H9 (cell line): ENCODE measurements at regions not wholly inside any gene's neighbourhood (a gene's known extent, or its start where the extent isn't known, plus 50 kb on each side); places are given as distances from the start of the nearest gene placed in this dataset.

Experiments used
- DNase-seq: peaks from one replicate; pipeline ENCODE4 v3.0.0-alpha.2; 2017
- H2AFZ ChIP-seq: one replicate; pipeline ENCODE4 v1.6.1; 2013; ENCODE audit warnings: mild to moderate bottlenecking, low read length, control low read depth, moderate library complexity
- H2AK5ac ChIP-seq: 2 replicates; pipeline ENCODE4 v1.6.1; 2013; ENCODE audit warnings: low read length, control low read depth, mixed read lengths; ENCODE audit not compliant: insufficient read length
- H2BK120ac ChIP-seq: one replicate; pipeline ENCODE4 v1.6.1; 2013; ENCODE audit warnings: low read depth, mild to moderate bottlenecking, low read length, control low read depth, inconsistent platforms; ENCODE audit not compliant: poor library complexity, severe bottlenecking
- H2BK12ac ChIP-seq: 2 replicates; pipeline ENCODE4 v1.6.1; 2013; ENCODE audit warnings: low read length, control low read depth, mixed read lengths, low read depth; ENCODE audit not compliant: insufficient read length
- H2BK15ac ChIP-seq: 2 replicates; pipeline ENCODE4 v1.6.1; 2013; ENCODE audit warnings: low read depth, low read length, control low read depth
- H2BK20ac ChIP-seq: one replicate; pipeline ENCODE4 v1.6.1; 2013; ENCODE audit warnings: low read depth, mild to moderate bottlenecking, low read length, control low read depth, inconsistent platforms; ENCODE audit not compliant: poor library complexity, severe bottlenecking
- H2BK5ac ChIP-seq: 2 replicates; pipeline ENCODE4 v1.6.1; 2013; ENCODE audit warnings: low read length, control low read depth, mixed read lengths; ENCODE audit not compliant: insufficient read length
- H3K14ac ChIP-seq: 2 replicates; pipeline ENCODE4 v1.6.1; 2013; ENCODE audit warnings: low read length, control low read depth; ENCODE audit not compliant: insufficient read depth
- H3K18ac ChIP-seq: 2 replicates; pipeline ENCODE4 v1.6.1; 2013; ENCODE audit warnings: low read depth, mild to moderate bottlenecking, mixed read lengths, low read length, control low read depth; ENCODE audit not compliant: insufficient read length
- H3K23ac ChIP-seq: 2 replicates; pipeline ENCODE4 v1.6.1; 2013; ENCODE audit warnings: low read length, control low read depth, mixed read lengths, low read depth; ENCODE audit not compliant: insufficient read length
- H3K23me2 ChIP-seq: 2 replicates; pipeline ENCODE4 v1.6.1; 2013; ENCODE audit warnings: low read depth, mild to moderate bottlenecking, mixed read lengths, low read length, control low read depth; ENCODE audit not compliant: insufficient read length, poor library complexity, severe bottlenecking
- H3K27ac ChIP-seq: 2 replicates; pipeline ENCODE4 v1.5.1; 2013; ENCODE audit warnings: low read length, control low read depth, mixed read lengths, low read depth; ENCODE audit not compliant: insufficient read length
- H3K27me3 ChIP-seq: 2 replicates; pipeline ENCODE4 v1.6.1; 2013; ENCODE audit warnings: low read length, control low read depth, inconsistent platforms; ENCODE audit not compliant: insufficient read depth
- H3K4ac ChIP-seq: 2 replicates; pipeline ENCODE4 v1.6.1; 2013; ENCODE audit warnings: low read depth, mild to moderate bottlenecking, control low read depth, inconsistent platforms, low read length, moderate library complexity
- H3K4me1 ChIP-seq: 2 replicates; pipeline ENCODE4 v1.6.1; 2013; ENCODE audit warnings: low read length, control low read depth, inconsistent platforms; ENCODE audit not compliant: insufficient read depth
- H3K4me2 ChIP-seq: 2 replicates; pipeline ENCODE4 v1.6.1; 2013; ENCODE audit warnings: low read length, control low read depth, mixed read lengths; ENCODE audit not compliant: insufficient read length, insufficient read depth
- H3K56ac ChIP-seq: 2 replicates; pipeline ENCODE4 v1.6.1; 2013; ENCODE audit warnings: low read depth, mild to moderate bottlenecking, mixed read lengths, low read length, control low read depth; ENCODE audit not compliant: insufficient read length
- H3K79me1 ChIP-seq: 2 replicates; pipeline ENCODE4 v1.6.1; 2013; ENCODE audit warnings: low read depth, mild to moderate bottlenecking, moderate library complexity, low read length, control low read depth, inconsistent platforms; ENCODE audit not compliant: insufficient read depth, poor library complexity, severe bottlenecking
- H3K79me2 ChIP-seq: 2 replicates; pipeline ENCODE4 v1.6.1; 2013; ENCODE audit warnings: low read length, control low read depth, inconsistent platforms; ENCODE audit not compliant: insufficient read depth
- H3K9ac ChIP-seq: 2 replicates; pipeline ENCODE4 v1.6.1; 2013; ENCODE audit warnings: low read length, control low read depth, mixed read lengths; ENCODE audit not compliant: insufficient read length; ENCODE audit errors: extremely low read depth
- H3K9me3 ChIP-seq: one replicate; pipeline ENCODE4 v1.6.1; 2013; ENCODE audit warnings: low read depth, low read length, inconsistent platforms; ENCODE audit not compliant: control insufficient read depth
- H3T11ph ChIP-seq: one replicate; pipeline ENCODE4 v1.6.1; 2013; ENCODE audit warnings: mild to moderate bottlenecking, low read length, control low read depth, inconsistent platforms
- H4K20me1 ChIP-seq: one replicate; pipeline ENCODE4 v1.6.1; 2013; ENCODE audit not compliant: control insufficient read depth, insufficient read length, insufficient read depth
- H4K5ac ChIP-seq: 2 replicates; pipeline ENCODE4 v1.6.1; 2013; ENCODE audit warnings: low read depth, mild to moderate bottlenecking, mixed read lengths, low read length, control low read depth; ENCODE audit not compliant: insufficient read length
- H4K8ac ChIP-seq: replicated peaks from 2 replicates; pipeline ENCODE4 v1.6.1; 2013; ENCODE audit warnings: low read length, control low read depth, mixed read lengths, low read depth; ENCODE audit not compliant: insufficient read length
- H4K91ac ChIP-seq: 2 replicates; pipeline ENCODE4 v1.6.1; 2013; ENCODE audit warnings: low read depth, mild to moderate bottlenecking, moderate library complexity, mixed read lengths, low read length, control low read depth; ENCODE audit not compliant: insufficient read length
- H3K27ac Mint-ChIP-seq, 3 experiments: 2 replicates in 2 of 3; 3 replicates in 1 of 3; pipeline ENCODE4 v1.8.0; 2020 to 2021; ENCODE audit warnings: mixed read lengths in 3 of 3, mild to moderate bottlenecking in 1 of 3, moderate library complexity in 1 of 3
- H3K27me3 Mint-ChIP-seq: 2 replicates; pipeline ENCODE4 v1.8.0; 2021; ENCODE audit warnings: low read depth, mild to moderate bottlenecking, moderate library complexity, mixed read lengths
- H3K36me3 Mint-ChIP-seq, 3 experiments: 2 replicates in 2 of 3; 3 replicates in 1 of 3; pipeline ENCODE4 v1.8.0; 2020 to 2021; ENCODE audit warnings: low read depth in 3 of 3, mixed read lengths in 3 of 3; ENCODE audit not compliant: insufficient read depth in 1 of 3
- H3K4me1 Mint-ChIP-seq, 2 experiments: 2 replicates each; pipeline ENCODE4 v1.8.0; 2020; ENCODE audit warnings: mixed read lengths in 2 of 2
- H3K4me3 Mint-ChIP-seq, 2 experiments: 2 replicates in 1 of 2; 3 replicates in 1 of 2; pipeline ENCODE4 v1.8.0; 2020 to 2021; ENCODE audit warnings: mild to moderate bottlenecking in 2 of 2, mixed read lengths in 2 of 2, moderate library complexity in 1 of 2
- H3K9me3 Mint-ChIP-seq, 2 experiments: 2 replicates in 1 of 2; 3 replicates in 1 of 2; pipeline ENCODE4 v1.8.0; 2020; ENCODE audit warnings: mild to moderate bottlenecking in 2 of 2, mixed read lengths in 2 of 2, moderate library complexity in 1 of 2
- WGBS: extraction: QIAGEN DNeasy Blood & Tissue Kit; methylation state at CpG from one replicate; pipeline ENCODE4 v1.1.7; 2013; ENCODE audit warnings: missing lambda C conversion rate, low lambda C conversion rate, mixed read lengths; ENCODE audit not compliant: insufficient read length; ENCODE audit errors: extremely low coverage; 5-methylcytosine and 5-hydroxymethylcytosine counted together
- TF ChIP-seq, protein P1 (sequence below): fragments of 200-600 bp; sonication (generic); conservative IDR thresholded peaks from 3 replicates; pipeline ENCODE4 v1.8.0; 2021; ENCODE audit warnings: antibody characterized with exemption, mild to moderate bottlenecking

DNA sequence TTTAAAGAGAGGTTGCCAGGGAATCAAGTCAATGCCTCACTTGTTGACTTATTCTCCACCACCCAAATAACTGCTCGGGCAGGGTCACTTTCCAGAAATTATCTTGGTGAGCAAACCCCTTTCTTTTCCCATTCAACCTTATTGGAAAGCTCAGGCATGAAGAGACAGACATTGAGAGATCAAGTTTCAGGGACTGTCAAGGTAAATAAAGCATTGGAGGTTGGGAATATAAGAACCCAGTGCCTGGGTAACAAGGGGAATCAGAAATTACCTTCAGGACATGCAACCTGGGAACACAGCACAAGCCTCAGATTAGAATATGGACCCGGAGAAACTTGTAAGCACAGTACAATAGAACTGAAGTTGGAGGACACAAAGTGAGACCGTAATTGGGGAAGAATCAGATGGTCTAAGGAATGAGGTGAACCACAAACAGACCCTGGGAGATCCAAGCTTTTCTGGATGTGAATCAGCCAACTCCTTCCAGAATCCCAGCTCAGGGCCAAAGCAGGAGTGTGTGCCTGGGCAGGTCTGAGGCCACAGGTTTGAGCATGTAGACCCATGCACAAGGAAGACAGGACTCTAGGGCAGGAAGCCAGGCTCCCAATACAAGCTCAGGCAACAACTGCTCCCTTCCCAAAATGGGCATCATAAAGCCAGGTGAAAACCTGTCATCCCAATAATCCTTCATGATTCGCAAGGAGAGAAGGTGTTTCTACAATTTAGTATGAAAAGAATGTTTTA lies 512.8 kb downstream of the MAFB start:
- Histone ChIP-seq H3K14ac (no peak overlapping the region), H3K79me1 (no peaks in the 10 kb centered on the region), H3K79me2 (no peaks in the 10 kb centered on the region), H3T11ph (no peak overlapping the region), H3K9ac (no peak overlapping the region), H2AK5ac (no peak overlapping the region), H2BK20ac (no peak overlapping the region), H3K4me1 (no peaks in the 10 kb centered on the region; the same call in 1 of the 2 replicates), H3K4me2 (no peak overlapping the region), H2BK15ac (no peak overlapping the region), H2BK5ac (no peak overlapping the region), H3K27me3 (no peaks in the 10 kb centered on the region), H4K20me1 (no peaks in the 10 kb centered on the region), H2AFZ (no peak overlapping the region), H3K56ac (no peak overlapping the region), H3K23me2 (no peaks in the 10 kb centered on the region), H3K9me3 (no peaks in the 10 kb centered on the region), H4K5ac (no peak overlapping the region), H3K18ac (no peak overlapping the region), H3K4ac (no peak overlapping the region), H2BK12ac (no peak overlapping the region), H2BK120ac (no peak overlapping the region), H3K23ac (no peak overlapping the region), H4K91ac (no peak overlapping the region), H3K27ac (no peak overlapping the region), H4K8ac (no peak overlapping the region)
- WGBS: no CpG with 5 or more reads among the region's 4 CpGs
- H3K4me1 Mint-ChIP-seq: peaks cover 16 to 18% of the 10 kb centered on the region in 2 experiments
- H3K36me3 Mint-ChIP-seq: peaks cover 0 to 2% (median 0%) of the 10 kb centered on the region in 3 experiments; a peak in 1 of 7 replicates
- no peak overlapping the region; a peak in 1 of 7 replicates for H3K27ac Mint-ChIP-seq
- no peak for DNase-seq
- H3K4me3 Mint-ChIP-seq: no peak overlapping the region
- H3K9me3 Mint-ChIP-seq: no peaks in the 10 kb centered on the region
- no peaks in the 10 kb centered on the region for H3K27me3 Mint-ChIP-seq
- TF ChIP-seq, protein P1, sequence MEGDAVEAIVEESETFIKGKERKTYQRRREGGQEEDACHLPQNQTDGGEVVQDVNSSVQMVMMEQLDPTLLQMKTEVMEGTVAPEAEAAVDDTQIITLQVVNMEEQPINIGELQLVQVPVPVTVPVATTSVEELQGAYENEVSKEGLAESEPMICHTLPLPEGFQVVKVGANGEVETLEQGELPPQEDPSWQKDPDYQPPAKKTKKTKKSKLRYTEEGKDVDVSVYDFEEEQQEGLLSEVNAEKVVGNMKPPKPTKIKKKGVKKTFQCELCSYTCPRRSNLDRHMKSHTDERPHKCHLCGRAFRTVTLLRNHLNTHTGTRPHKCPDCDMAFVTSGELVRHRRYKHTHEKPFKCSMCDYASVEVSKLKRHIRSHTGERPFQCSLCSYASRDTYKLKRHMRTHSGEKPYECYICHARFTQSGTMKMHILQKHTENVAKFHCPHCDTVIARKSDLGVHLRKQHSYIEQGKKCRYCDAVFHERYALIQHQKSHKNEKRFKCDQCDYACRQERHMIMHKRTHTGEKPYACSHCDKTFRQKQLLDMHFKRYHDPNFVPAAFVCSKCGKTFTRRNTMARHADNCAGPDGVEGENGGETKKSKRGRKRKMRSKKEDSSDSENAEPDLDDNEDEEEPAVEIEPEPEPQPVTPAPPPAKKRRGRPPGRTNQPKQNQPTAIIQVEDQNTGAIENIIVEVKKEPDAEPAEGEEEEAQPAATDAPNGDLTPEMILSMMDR: no peak
